Neuronal stem cell (in vitro differentiated cells): ENCODE measurements at regions not wholly inside any gene's neighbourhood (a gene's known extent, or its start where the extent isn't known, plus 50 kb on each side); places are given as distances from the start of the nearest gene placed in this dataset.

Experiments
- DNase-seq: peaks from one replicate; pipeline ENCODE4 v3.0.0-alpha.2; 2013; ENCODE audit warnings: low spot score
- H2AFZ ChIP-seq: one replicate; pipeline ENCODE4 v1.6.1; 2013; ENCODE audit warnings: mild to moderate bottlenecking, low read length, inconsistent platforms
- H2AK5ac ChIP-seq: 2 replicates; pipeline ENCODE4 v1.6.1; 2013; ENCODE audit warnings: low read depth, mild to moderate bottlenecking, inconsistent platforms, low read length, moderate library complexity, mixed read lengths
- H2BK120ac ChIP-seq: 2 replicates; pipeline ENCODE4 v1.6.1; 2013; ENCODE audit warnings: low read depth, mild to moderate bottlenecking, inconsistent platforms, low read length, moderate library complexity, mixed read lengths
- H2BK12ac ChIP-seq: one replicate; pipeline ENCODE4 v1.6.1; 2013; ENCODE audit warnings: low read length, inconsistent platforms
- H2BK15ac ChIP-seq: 2 replicates; pipeline ENCODE4 v1.6.1; 2013; ENCODE audit warnings: mild to moderate bottlenecking, low read length, inconsistent platforms, mixed read lengths
- H2BK5ac ChIP-seq: one replicate; pipeline ENCODE4 v1.6.1; 2013; ENCODE audit warnings: inconsistent platforms, mild to moderate bottlenecking, low read length, moderate library complexity
- H3K14ac ChIP-seq: one replicate; pipeline ENCODE4 v1.6.1; 2013; ENCODE audit warnings: low read length, inconsistent platforms
- H3K18ac ChIP-seq: 2 replicates; pipeline ENCODE4 v1.6.1; 2013; ENCODE audit warnings: low read length, inconsistent platforms
- H3K23ac ChIP-seq: 2 replicates; pipeline ENCODE4 v1.6.1; 2013; ENCODE audit warnings: low read depth, mild to moderate bottlenecking, mixed read lengths, low read length, inconsistent platforms; ENCODE audit not compliant: poor library complexity
- H3K27ac ChIP-seq: replicated peaks from 3 replicates; pipeline ENCODE4 v1.5.1; 2013; ENCODE audit warnings: low read length, inconsistent platforms
- H3K27me3 ChIP-seq, 3 experiments: 2 replicates each; pipeline ENCODE4 v1.6.1; 2013; ENCODE audit warnings: low read length in 3 of 3, mild to moderate bottlenecking in 2 of 3, inconsistent platforms in 1 of 3, low read depth in 1 of 3, mixed read lengths in 1 of 3, moderate library complexity in 1 of 3; ENCODE audit not compliant: control insufficient read depth in 3 of 3, insufficient read depth in 3 of 3
- H3K36me3 ChIP-seq, 2 donors: replicated peaks in 1 of 2; 2 replicates each; pipeline ENCODE4 v1.6.1; 2013; ENCODE audit warnings: low read length in 2 of 2; ENCODE audit not compliant: control insufficient read depth in 2 of 2, insufficient read depth in 2 of 2
- H3K4ac ChIP-seq: 2 replicates; pipeline ENCODE4 v1.6.1; 2013; ENCODE audit warnings: inconsistent platforms, mild to moderate bottlenecking, low read length, moderate library complexity
- H3K4me1 ChIP-seq, 2 donors: 1 replicate in 1 of 2; 2 replicates in 1 of 2; pipeline ENCODE4 v1.6.1; 2013; ENCODE audit warnings: low read length in 2 of 2, low read depth in 1 of 2; ENCODE audit not compliant: control insufficient read depth in 2 of 2, insufficient read depth in 1 of 2
- H3K4me2 ChIP-seq: one replicate; pipeline ENCODE4 v1.6.1; 2013; ENCODE audit warnings: mild to moderate bottlenecking, low read length, inconsistent platforms; ENCODE audit not compliant: insufficient read depth, poor library complexity, severe bottlenecking
- H3K4me3 ChIP-seq, 2 donors: 2 replicates each; pipeline ENCODE4 v1.5.1; 2013; ENCODE audit warnings: low read length in 2 of 2, mild to moderate bottlenecking in 2 of 2, inconsistent platforms in 1 of 2, moderate library complexity in 1 of 2
- H3K79me1 ChIP-seq: one replicate; pipeline ENCODE4 v1.6.1; 2013; ENCODE audit warnings: low read depth, mild to moderate bottlenecking, inconsistent platforms, low read length, moderate library complexity
- H3K9ac ChIP-seq: one replicate; pipeline ENCODE4 v1.6.1; 2013; ENCODE audit warnings: mild to moderate bottlenecking, low read depth, low read length, inconsistent platforms; ENCODE audit not compliant: poor library complexity
- H3K9me3 ChIP-seq, 2 donors: replicated peaks in 1 of 2; 2 replicates each; pipeline versions ENCODE3 to v1.6.1; 2013; ENCODE audit warnings: low read length in 2 of 2, mild to moderate bottlenecking in 2 of 2, inconsistent platforms in 1 of 2, low read depth in 1 of 2, mixed read lengths in 1 of 2, moderate library complexity in 1 of 2; ENCODE audit not compliant: control insufficient read depth in 2 of 2, insufficient read depth in 1 of 2
- H4K8ac ChIP-seq: one replicate; pipeline ENCODE4 v1.6.1; 2013; ENCODE audit warnings: low read depth, mild to moderate bottlenecking, inconsistent platforms, low read length, moderate library complexity
- H4K91ac ChIP-seq: one replicate; pipeline ENCODE4 v1.6.1; 2013; ENCODE audit warnings: low read length, low read depth, mild to moderate bottlenecking, inconsistent platforms; ENCODE audit not compliant: poor library complexity
- WGBS, 2 donors: extraction: QIAGEN DNeasy Blood & Tissue Kit; methylation state at CpG; one replicate each; pipeline ENCODE4 v1.1.7; 2013; ENCODE audit warnings: missing lambda C conversion rate in 2 of 2, mixed read lengths in 1 of 2; ENCODE audit not compliant: insufficient read length in 2 of 2, insufficient replicate concordance in 1 of 2; ENCODE audit errors: extremely low coverage in 2 of 2; 5-methylcytosine and 5-hydroxymethylcytosine counted together

GRCh38 chr6:137413482-137413881, 80.7 kb downstream of the OLIG3 start:
- no peak overlapping the region for H3K18ac ChIP-seq
- no peak overlapping the region for H2BK120ac ChIP-seq
- no peak for DNase-seq
- peaks cover 0 to 18% (median 0%) of the 10 kb centered on the region in 3 experiments for H3K27me3 ChIP-seq
- H3K4me2 ChIP-seq, result no peak overlapping the region
- no peak overlapping the region for H4K91ac ChIP-seq
- H2BK15ac ChIP-seq, result no peak overlapping the region
- no peak overlapping the region for H3K27ac ChIP-seq
- H3K4me3 ChIP-seq, result no peak overlapping the region
- H3K36me3 ChIP-seq, result no peaks in the 10 kb centered on the region
- H2AK5ac ChIP-seq, result no peak overlapping the region
- no peak overlapping the region for H3K14ac ChIP-seq
- H4K8ac ChIP-seq, result no peak overlapping the region
- no peak overlapping the region for H2AFZ ChIP-seq
- H2BK12ac ChIP-seq, result no peak overlapping the region
- no peaks in the 10 kb centered on the region for H3K79me1 ChIP-seq
- WGBS, 2 donors, result no CpG with 5 or more reads among the region's 3 CpGs
- H3K4ac ChIP-seq, result no peak overlapping the region
- H3K9ac ChIP-seq, result no peak overlapping the region
- H3K23ac ChIP-seq, result no peak overlapping the region
- H3K9me3 ChIP-seq, result no peaks in the 10 kb centered on the region
- H2BK5ac ChIP-seq, result no peak overlapping the region
- H3K4me1 ChIP-seq, result peaks cover 0 to 4% of the 10 kb centered on the region in 2 donors

- Histone ChIP-seq H3K4me1 (peaks cover 0 to 4% of the 10 kb centered on the region in 2 donors), H4K91ac (no peak overlapping the region), H3K9me3 (no peaks in the 10 kb centered on the region), H2BK15ac (no peak overlapping the region), H2BK12ac (no peak overlapping the region), H2BK5ac (no peak overlapping the region), H2BK120ac (no peak overlapping the region), H4K8ac (no peak overlapping the region), H3K23ac (no peak overlapping the region), H3K4ac (no peak overlapping the region), H3K14ac (no peak overlapping the region), H3K4me3 (no peak overlapping the region), H3K79me1 (no peaks in the 10 kb centered on the region), H2AFZ (no peak overlapping the region), H3K36me3 (no peaks in the 10 kb centered on the region), H3K18ac (no peak overlapping the region), H2AK5ac (no peak overlapping the region), H3K4me2 (no peak overlapping the region), H3K9ac (no peak overlapping the region), H3K27ac (no peak overlapping the region), H3K27me3 (peaks cover 0 to 18% (median 0%) of the 10 kb centered on the region in 3 experiments)
- DNase-seq, result no peak
- WGBS, 2 donors, result no CpG with 5 or more reads among the region's 4 CpGs
Measured at GRCh38 chr6:137412562-137412961, 81.6 kb downstream of the OLIG3 start.

GRCh38 chr6:137409266-137409777, 84.9 kb downstream of the OLIG3 start:
- peaks cover 0 to 1% of the 10 kb centered on the region in 2 donors for H3K4me1 ChIP-seq
- H2BK12ac ChIP-seq, result no peak overlapping the region
- no peak overlapping the region for H3K18ac ChIP-seq
- whole genome bisulfite sequencing, 2 donors, result no CpG with 5 or more reads among the region's 2 CpGs
- peaks cover 0 to 12% (median 0%) of the 10 kb centered on the region in 3 experiments for H3K27me3 ChIP-seq
- no peak overlapping the region for H3K14ac ChIP-seq
- H3K9me3 ChIP-seq, result no peaks in the 10 kb centered on the region
- H3K9ac ChIP-seq, result no peak overlapping the region
- H3K4me2 ChIP-seq, result no peak overlapping the region
- no peak overlapping the region for H2AK5ac ChIP-seq
- H2BK5ac ChIP-seq, result no peak overlapping the region
- no peak overlapping the region for H4K91ac ChIP-seq
- H3K79me1 ChIP-seq, result no peaks in the 10 kb centered on the region
- H3K23ac ChIP-seq, result no peak overlapping the region
- DNase-seq, result no peak
- no peak overlapping the region for H2AFZ ChIP-seq
- no peak overlapping the region for H4K8ac ChIP-seq
- H2BK15ac ChIP-seq, result no peak overlapping the region
- no peak overlapping the region for H3K4ac ChIP-seq
- no peak overlapping the region for H2BK120ac ChIP-seq
- no peak overlapping the region for H3K4me3 ChIP-seq
- H3K27ac ChIP-seq, result no peak overlapping the region
- H3K36me3 ChIP-seq, result no peaks in the 10 kb centered on the region

- no peak for DNase-seq
- no peaks in the 10 kb centered on the region for H3K79me1 ChIP-seq
- H3K4ac ChIP-seq, result no peak overlapping the region
- no peaks in the 10 kb centered on the region for H3K36me3 ChIP-seq
- no peak overlapping the region for H3K27ac ChIP-seq
- H2AK5ac ChIP-seq, result no peak overlapping the region
- no peak overlapping the region for H3K4me2 ChIP-seq
- H3K27me3 ChIP-seq, result peaks cover 0 to 7% (median 0%) of the 10 kb centered on the region in 3 experiments
- H2BK12ac ChIP-seq, result no peak overlapping the region
- H3K14ac ChIP-seq, result no peak overlapping the region
- no peak overlapping the region for H2BK5ac ChIP-seq
- H3K18ac ChIP-seq, result no peak overlapping the region
- no peak overlapping the region for H2AFZ ChIP-seq
- H3K4me3 ChIP-seq, result no peak overlapping the region
- no peak overlapping the region for H2BK15ac ChIP-seq
- no peaks in the 10 kb centered on the region for H3K4me1 ChIP-seq
- no peak overlapping the region for H3K23ac ChIP-seq
- no peak overlapping the region for H2BK120ac ChIP-seq
- WGBS, 2 donors, result no CpG with 5 or more reads among the region's 1 CpG
- no peak overlapping the region for H3K9ac ChIP-seq
- H3K9me3 ChIP-seq, result no peaks in the 10 kb centered on the region
- no peak overlapping the region for H4K8ac ChIP-seq
- H4K91ac ChIP-seq, result no peak overlapping the region
Measured at GRCh38 chr6:137407816-137408215, 86.4 kb downstream of the OLIG3 start.
